Tibial artery (tissue), 4 donors: ENCODE measurements at regions not wholly inside any gene's neighbourhood (a gene's known extent, or its start where the extent isn't known, plus 50 kb on each side); places are given as distances from the start of the nearest gene placed in this dataset.

Source experiments
- DNase-seq, 2 donors: peaks; one replicate each; pipeline ENCODE4 v3.0.0-alpha.2; 2019
- H3K27ac ChIP-seq, 2 donors: fragments of 200-600 bp; sonication (generic) in 1 of 2; 1 replicate in 1 of 2; 2 replicates in 1 of 2; pipeline ENCODE4 v1.5.1; 2018 to 2019; ENCODE audit warnings: mild to moderate bottlenecking in 1 of 2
- H3K27me3 ChIP-seq, 2 donors: fragments of 200-600 bp; sonication (generic) in 1 of 2; one replicate each; pipeline versions ENCODE4 v1.5.1 to v1.6.0; 2016 to 2019
- H3K36me3 ChIP-seq, 3 donors: fragments of 200-600 bp; sonication (generic) in 2 of 3; one replicate each; pipeline ENCODE4 v1.5.1; 2016 to 2019; ENCODE audit warnings: mild to moderate bottlenecking in 2 of 3
- H3K4me1 ChIP-seq, 4 donors: fragments of 200-600 bp; sonication (generic) in 2 of 4; 1 replicate in 3 of 4; 2 replicates in 1 of 4; pipeline ENCODE4 v1.5.1; 2016 to 2019
- H3K4me3 ChIP-seq, 2 donors: fragments of 200-600 bp; sonication (generic) in 1 of 2; 1 replicate in 1 of 2; 2 replicates in 1 of 2; pipeline ENCODE4 v1.5.1; 2018 to 2019; ENCODE audit warnings: mild to moderate bottlenecking in 2 of 2
- H3K9me3 ChIP-seq, 3 donors: fragments of 200-600 bp; sonication (generic) in 1 of 3; one replicate each; pipeline ENCODE4 v1.5.1; 2016 to 2019
- intact Hi-C: fragments of 100-400 bp; cut with DNase I; formaldehyde crosslinking; loops from one replicate; pipeline ENCODE4 v1.15.0; 2023; ENCODE audit warnings: low total_unique reads
- TF ChIP-seq, protein P1 (sequence below), 2 experiments: fragments of 200-600 bp in 1 of 2; fragments of 450-650 bp in 1 of 2; IDR thresholded peaks; one replicate each; pipeline ENCODE4 v1.5.1; 2017 to 2019; ENCODE audit warnings: antibody characterized with exemption in 2 of 2, mild to moderate bottlenecking in 1 of 2, moderate library complexity in 1 of 2

DNA sequence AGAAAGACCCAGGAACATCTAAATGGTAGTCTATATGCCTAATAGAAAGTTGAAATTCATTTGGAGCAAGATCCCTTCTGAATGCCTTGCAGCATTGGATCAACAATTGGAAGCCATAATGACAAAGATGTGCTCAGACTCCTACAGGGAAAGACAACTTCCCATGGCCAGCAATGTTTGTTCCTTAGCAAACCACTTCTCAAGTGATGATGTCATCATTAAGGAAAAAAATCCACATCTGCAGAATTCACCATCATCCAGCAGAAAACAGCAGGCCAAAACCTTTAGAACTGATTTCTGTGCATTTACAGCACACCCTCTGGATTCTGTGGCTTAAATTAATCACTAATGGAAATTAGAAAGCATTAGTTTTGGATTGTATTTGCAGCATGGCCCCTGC is 82.4 kb upstream of the ZIC3 start:
- Histone ChIP-seq H3K9me3 (no peaks in the 10 kb centered on the region), H3K4me3 (no peak overlapping the region), H3K27me3 (no peaks in the 10 kb centered on the region), H3K27ac (no peak overlapping the region), H3K4me1 (no peaks in the 10 kb centered on the region), H3K36me3 (no peaks in the 10 kb centered on the region)
- TF ChIP-seq, protein P1, sequence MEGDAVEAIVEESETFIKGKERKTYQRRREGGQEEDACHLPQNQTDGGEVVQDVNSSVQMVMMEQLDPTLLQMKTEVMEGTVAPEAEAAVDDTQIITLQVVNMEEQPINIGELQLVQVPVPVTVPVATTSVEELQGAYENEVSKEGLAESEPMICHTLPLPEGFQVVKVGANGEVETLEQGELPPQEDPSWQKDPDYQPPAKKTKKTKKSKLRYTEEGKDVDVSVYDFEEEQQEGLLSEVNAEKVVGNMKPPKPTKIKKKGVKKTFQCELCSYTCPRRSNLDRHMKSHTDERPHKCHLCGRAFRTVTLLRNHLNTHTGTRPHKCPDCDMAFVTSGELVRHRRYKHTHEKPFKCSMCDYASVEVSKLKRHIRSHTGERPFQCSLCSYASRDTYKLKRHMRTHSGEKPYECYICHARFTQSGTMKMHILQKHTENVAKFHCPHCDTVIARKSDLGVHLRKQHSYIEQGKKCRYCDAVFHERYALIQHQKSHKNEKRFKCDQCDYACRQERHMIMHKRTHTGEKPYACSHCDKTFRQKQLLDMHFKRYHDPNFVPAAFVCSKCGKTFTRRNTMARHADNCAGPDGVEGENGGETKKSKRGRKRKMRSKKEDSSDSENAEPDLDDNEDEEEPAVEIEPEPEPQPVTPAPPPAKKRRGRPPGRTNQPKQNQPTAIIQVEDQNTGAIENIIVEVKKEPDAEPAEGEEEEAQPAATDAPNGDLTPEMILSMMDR (IDR thresholded peaks at IDR 0.05): no peak
- DNase-seq: no peak
- intact Hi-C loops: no loop called here

DNA sequence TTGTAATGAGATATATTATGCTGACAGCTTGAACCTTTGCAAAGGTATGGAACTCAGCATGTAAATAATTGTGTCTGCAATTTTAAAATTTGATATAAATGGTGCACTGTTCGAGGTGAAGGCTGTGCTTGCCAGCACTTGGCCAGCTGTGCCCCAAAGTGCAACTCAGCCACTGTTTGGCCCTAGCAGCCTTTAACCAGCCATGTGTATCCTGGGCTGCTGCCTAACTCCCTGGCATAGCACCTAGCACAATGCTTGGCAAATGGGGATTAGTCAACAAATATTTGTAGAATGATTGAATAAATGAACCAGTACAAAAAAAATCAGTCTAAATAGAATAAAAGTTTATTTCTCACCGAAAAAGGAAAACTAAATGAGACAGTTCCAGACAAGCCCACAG is 83.8 kb upstream of the ZIC3 start:
- no peaks in the 10 kb centered on the region for H3K9me3 ChIP-seq
- no peaks in the 10 kb centered on the region for H3K27me3 ChIP-seq
- DNase-seq: no peak
- H3K27ac ChIP-seq: no peak overlapping the region
- TF ChIP-seq, protein P1 (IDR thresholded peaks at IDR 0.05): no peak
- no peaks in the 10 kb centered on the region for H3K4me1 ChIP-seq
- H3K36me3 ChIP-seq: no peaks in the 10 kb centered on the region
- no peak overlapping the region for H3K4me3 ChIP-seq
- intact Hi-C loops: no loop called here

DNA sequence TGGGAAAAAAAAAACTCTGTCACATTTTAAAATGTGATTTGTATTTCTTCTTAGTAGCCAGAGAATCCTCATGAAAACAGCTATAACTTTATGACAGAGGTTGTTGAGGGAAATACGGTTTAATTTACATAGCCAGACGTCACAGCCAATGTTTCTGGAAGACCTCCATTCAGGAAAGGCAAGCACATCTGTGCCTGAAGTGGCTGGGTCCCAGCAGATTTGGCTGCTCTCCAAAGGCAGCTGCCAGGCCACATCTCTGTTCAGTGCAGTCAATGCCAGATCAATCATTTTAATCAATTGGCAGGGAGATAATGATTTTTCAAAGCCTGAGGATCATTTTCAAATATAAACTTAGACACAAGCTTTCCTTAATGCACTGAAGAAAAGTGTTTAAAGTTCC is 86.5 kb upstream of the ZIC3 start:
- no peaks in the 10 kb centered on the region for H3K27me3 ChIP-seq
- intact Hi-C loops: no loop called here

DNA sequence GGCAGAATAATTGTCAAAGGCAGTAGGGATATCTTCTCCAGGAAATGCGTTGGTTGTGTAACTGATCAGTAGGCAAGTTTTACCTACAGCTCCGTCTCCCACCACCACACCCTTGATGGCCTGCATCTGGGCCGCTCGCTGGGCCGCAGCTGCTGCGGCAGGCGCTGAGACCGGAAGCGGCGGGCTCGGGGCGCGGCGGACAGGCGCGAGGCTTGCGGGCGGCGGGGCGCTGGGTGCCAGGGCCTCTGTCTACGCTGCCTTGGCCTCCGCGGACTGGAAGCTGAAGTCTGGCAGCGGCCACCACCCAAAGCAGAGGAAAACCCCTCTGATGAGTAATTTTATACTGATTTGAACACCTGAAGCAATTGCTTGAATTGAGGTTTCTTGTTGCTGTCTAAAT is 124.2 kb upstream of the ZIC3 start:
- H3K9me3 ChIP-seq: peaks cover 0 to 5% (median 0%) of the 10 kb centered on the region in 3 donors
- intact Hi-C loops: no loop called here
- no peaks in the 10 kb centered on the region for H3K4me1 ChIP-seq
- no peak for DNase-seq
- H3K4me3 ChIP-seq: no peak overlapping the region
- no peak overlapping the region for H3K27ac ChIP-seq
- H3K27me3 ChIP-seq: no peaks in the 10 kb centered on the region
- TF ChIP-seq, protein P1 (IDR thresholded peaks at IDR 0.05): no peak
- no peaks in the 10 kb centered on the region for H3K36me3 ChIP-seq

More for the DNA sequence above, 86.5 kb upstream of the ZIC3 start:
- Histone ChIP-seq H3K9me3 (no peaks in the 10 kb centered on the region), H3K27ac (no peak overlapping the region), H3K4me1 (no peaks in the 10 kb centered on the region), H3K36me3 (no peaks in the 10 kb centered on the region), H3K4me3 (no peak overlapping the region)
- TF ChIP-seq, protein P1 (IDR thresholded peaks at IDR 0.05): no peak
- DNase-seq: no peak

DNA sequence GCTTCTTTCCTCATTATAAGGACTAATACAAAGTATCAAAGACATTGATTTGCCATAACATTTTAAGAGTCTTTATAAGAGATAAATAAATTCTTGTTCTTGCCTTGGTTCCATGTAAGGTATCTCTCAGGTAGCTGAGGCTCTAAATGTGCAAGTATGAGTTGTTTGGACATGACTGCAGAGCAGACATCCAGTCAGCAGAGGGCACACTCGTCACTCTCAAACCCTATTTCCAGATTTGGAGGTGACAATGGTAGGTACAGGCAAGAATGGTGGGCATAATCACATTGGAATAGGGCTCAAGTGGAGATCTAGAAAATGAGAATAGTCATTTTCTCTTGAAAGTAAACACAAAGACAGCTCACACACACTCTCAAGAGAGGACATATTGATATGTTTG is 133.3 kb upstream of the ZIC3 start:
- H3K27ac ChIP-seq: no peak overlapping the region
- intact Hi-C loops: no loop called here
- H3K4me1 ChIP-seq: peaks cover 0 to 17% (median 8%) of the 10 kb centered on the region in 4 donors
- peaks cover 0 to 6% (median 0%) of the 10 kb centered on the region in 3 donors for H3K9me3 ChIP-seq
- no peak overlapping the region for H3K4me3 ChIP-seq
- no peak for DNase-seq
- no peaks in the 10 kb centered on the region for H3K36me3 ChIP-seq
- H3K27me3 ChIP-seq: peaks cover 0 to 21% of the 10 kb centered on the region in 2 donors
- TF ChIP-seq, protein P1 (IDR thresholded peaks at IDR 0.05): no peak
